H9 (cell line): ENCODE measurements at regions not wholly inside any gene's neighbourhood (a gene's known extent, or its start where the extent isn't known, plus 50 kb on each side); places are given as distances from the start of the nearest gene placed in this dataset.

Experiments
- DNase-seq: peaks from one replicate; pipeline ENCODE4 v3.0.0-alpha.2; 2017
- H2AFZ ChIP-seq: one replicate; pipeline ENCODE4 v1.6.1; 2013; ENCODE audit warnings: mild to moderate bottlenecking, low read length, control low read depth, moderate library complexity
- H2AK5ac ChIP-seq: 2 replicates; pipeline ENCODE4 v1.6.1; 2013; ENCODE audit warnings: low read length, control low read depth, mixed read lengths; ENCODE audit not compliant: insufficient read length
- H2BK120ac ChIP-seq: one replicate; pipeline ENCODE4 v1.6.1; 2013; ENCODE audit warnings: low read depth, mild to moderate bottlenecking, low read length, control low read depth, inconsistent platforms; ENCODE audit not compliant: poor library complexity, severe bottlenecking
- H2BK12ac ChIP-seq: 2 replicates; pipeline ENCODE4 v1.6.1; 2013; ENCODE audit warnings: low read length, control low read depth, mixed read lengths, low read depth; ENCODE audit not compliant: insufficient read length
- H2BK15ac ChIP-seq: 2 replicates; pipeline ENCODE4 v1.6.1; 2013; ENCODE audit warnings: low read depth, low read length, control low read depth
- H2BK20ac ChIP-seq: one replicate; pipeline ENCODE4 v1.6.1; 2013; ENCODE audit warnings: low read depth, mild to moderate bottlenecking, low read length, control low read depth, inconsistent platforms; ENCODE audit not compliant: poor library complexity, severe bottlenecking
- H2BK5ac ChIP-seq: 2 replicates; pipeline ENCODE4 v1.6.1; 2013; ENCODE audit warnings: low read length, control low read depth, mixed read lengths; ENCODE audit not compliant: insufficient read length
- H3K14ac ChIP-seq: 2 replicates; pipeline ENCODE4 v1.6.1; 2013; ENCODE audit warnings: low read length, control low read depth; ENCODE audit not compliant: insufficient read depth
- H3K18ac ChIP-seq: 2 replicates; pipeline ENCODE4 v1.6.1; 2013; ENCODE audit warnings: low read depth, mild to moderate bottlenecking, mixed read lengths, low read length, control low read depth; ENCODE audit not compliant: insufficient read length
- H3K23ac ChIP-seq: 2 replicates; pipeline ENCODE4 v1.6.1; 2013; ENCODE audit warnings: low read length, control low read depth, mixed read lengths, low read depth; ENCODE audit not compliant: insufficient read length
- H3K23me2 ChIP-seq: 2 replicates; pipeline ENCODE4 v1.6.1; 2013; ENCODE audit warnings: low read depth, mild to moderate bottlenecking, mixed read lengths, low read length, control low read depth; ENCODE audit not compliant: insufficient read length, poor library complexity, severe bottlenecking
- H3K27ac ChIP-seq: 2 replicates; pipeline ENCODE4 v1.5.1; 2013; ENCODE audit warnings: low read length, control low read depth, mixed read lengths, low read depth; ENCODE audit not compliant: insufficient read length
- H3K27me3 ChIP-seq: 2 replicates; pipeline ENCODE4 v1.6.1; 2013; ENCODE audit warnings: low read length, control low read depth, inconsistent platforms; ENCODE audit not compliant: insufficient read depth
- H3K4ac ChIP-seq: 2 replicates; pipeline ENCODE4 v1.6.1; 2013; ENCODE audit warnings: low read depth, mild to moderate bottlenecking, control low read depth, inconsistent platforms, low read length, moderate library complexity
- H3K4me1 ChIP-seq: 2 replicates; pipeline ENCODE4 v1.6.1; 2013; ENCODE audit warnings: low read length, control low read depth, inconsistent platforms; ENCODE audit not compliant: insufficient read depth
- H3K4me2 ChIP-seq: 2 replicates; pipeline ENCODE4 v1.6.1; 2013; ENCODE audit warnings: low read length, control low read depth, mixed read lengths; ENCODE audit not compliant: insufficient read length, insufficient read depth
- H3K56ac ChIP-seq: 2 replicates; pipeline ENCODE4 v1.6.1; 2013; ENCODE audit warnings: low read depth, mild to moderate bottlenecking, mixed read lengths, low read length, control low read depth; ENCODE audit not compliant: insufficient read length
- H3K79me1 ChIP-seq: 2 replicates; pipeline ENCODE4 v1.6.1; 2013; ENCODE audit warnings: low read depth, mild to moderate bottlenecking, moderate library complexity, low read length, control low read depth, inconsistent platforms; ENCODE audit not compliant: insufficient read depth, poor library complexity, severe bottlenecking
- H3K79me2 ChIP-seq: 2 replicates; pipeline ENCODE4 v1.6.1; 2013; ENCODE audit warnings: low read length, control low read depth, inconsistent platforms; ENCODE audit not compliant: insufficient read depth
- H3K9ac ChIP-seq: 2 replicates; pipeline ENCODE4 v1.6.1; 2013; ENCODE audit warnings: low read length, control low read depth, mixed read lengths; ENCODE audit not compliant: insufficient read length; ENCODE audit errors: extremely low read depth
- H3K9me3 ChIP-seq: one replicate; pipeline ENCODE4 v1.6.1; 2013; ENCODE audit warnings: low read depth, low read length, inconsistent platforms; ENCODE audit not compliant: control insufficient read depth
- H3T11ph ChIP-seq: one replicate; pipeline ENCODE4 v1.6.1; 2013; ENCODE audit warnings: mild to moderate bottlenecking, low read length, control low read depth, inconsistent platforms
- H4K20me1 ChIP-seq: one replicate; pipeline ENCODE4 v1.6.1; 2013; ENCODE audit not compliant: control insufficient read depth, insufficient read length, insufficient read depth
- H4K5ac ChIP-seq: 2 replicates; pipeline ENCODE4 v1.6.1; 2013; ENCODE audit warnings: low read depth, mild to moderate bottlenecking, mixed read lengths, low read length, control low read depth; ENCODE audit not compliant: insufficient read length
- H4K8ac ChIP-seq: replicated peaks from 2 replicates; pipeline ENCODE4 v1.6.1; 2013; ENCODE audit warnings: low read length, control low read depth, mixed read lengths, low read depth; ENCODE audit not compliant: insufficient read length
- H4K91ac ChIP-seq: 2 replicates; pipeline ENCODE4 v1.6.1; 2013; ENCODE audit warnings: low read depth, mild to moderate bottlenecking, moderate library complexity, mixed read lengths, low read length, control low read depth; ENCODE audit not compliant: insufficient read length
- H3K27ac Mint-ChIP-seq, 3 experiments: 2 replicates in 2 of 3; 3 replicates in 1 of 3; pipeline ENCODE4 v1.8.0; 2020 to 2021; ENCODE audit warnings: mixed read lengths in 3 of 3, mild to moderate bottlenecking in 1 of 3, moderate library complexity in 1 of 3
- H3K27me3 Mint-ChIP-seq: 2 replicates; pipeline ENCODE4 v1.8.0; 2021; ENCODE audit warnings: low read depth, mild to moderate bottlenecking, moderate library complexity, mixed read lengths
- H3K36me3 Mint-ChIP-seq, 3 experiments: 2 replicates in 2 of 3; 3 replicates in 1 of 3; pipeline ENCODE4 v1.8.0; 2020 to 2021; ENCODE audit warnings: low read depth in 3 of 3, mixed read lengths in 3 of 3; ENCODE audit not compliant: insufficient read depth in 1 of 3
- H3K4me1 Mint-ChIP-seq, 2 experiments: 2 replicates each; pipeline ENCODE4 v1.8.0; 2020; ENCODE audit warnings: mixed read lengths in 2 of 2
- H3K4me3 Mint-ChIP-seq, 2 experiments: 2 replicates in 1 of 2; 3 replicates in 1 of 2; pipeline ENCODE4 v1.8.0; 2020 to 2021; ENCODE audit warnings: mild to moderate bottlenecking in 2 of 2, mixed read lengths in 2 of 2, moderate library complexity in 1 of 2
- H3K9me3 Mint-ChIP-seq, 2 experiments: 2 replicates in 1 of 2; 3 replicates in 1 of 2; pipeline ENCODE4 v1.8.0; 2020; ENCODE audit warnings: mild to moderate bottlenecking in 2 of 2, mixed read lengths in 2 of 2, moderate library complexity in 1 of 2
- WGBS: extraction: QIAGEN DNeasy Blood & Tissue Kit; methylation state at CpG from one replicate; pipeline ENCODE4 v1.1.7; 2013; ENCODE audit warnings: missing lambda C conversion rate, low lambda C conversion rate, mixed read lengths; ENCODE audit not compliant: insufficient read length; ENCODE audit errors: extremely low coverage; 5-methylcytosine and 5-hydroxymethylcytosine counted together
- TF ChIP-seq, protein P1 (sequence below): fragments of 200-600 bp; sonication (generic); conservative IDR thresholded peaks from 3 replicates; pipeline ENCODE4 v1.8.0; 2021; ENCODE audit warnings: antibody characterized with exemption, mild to moderate bottlenecking

DNA sequence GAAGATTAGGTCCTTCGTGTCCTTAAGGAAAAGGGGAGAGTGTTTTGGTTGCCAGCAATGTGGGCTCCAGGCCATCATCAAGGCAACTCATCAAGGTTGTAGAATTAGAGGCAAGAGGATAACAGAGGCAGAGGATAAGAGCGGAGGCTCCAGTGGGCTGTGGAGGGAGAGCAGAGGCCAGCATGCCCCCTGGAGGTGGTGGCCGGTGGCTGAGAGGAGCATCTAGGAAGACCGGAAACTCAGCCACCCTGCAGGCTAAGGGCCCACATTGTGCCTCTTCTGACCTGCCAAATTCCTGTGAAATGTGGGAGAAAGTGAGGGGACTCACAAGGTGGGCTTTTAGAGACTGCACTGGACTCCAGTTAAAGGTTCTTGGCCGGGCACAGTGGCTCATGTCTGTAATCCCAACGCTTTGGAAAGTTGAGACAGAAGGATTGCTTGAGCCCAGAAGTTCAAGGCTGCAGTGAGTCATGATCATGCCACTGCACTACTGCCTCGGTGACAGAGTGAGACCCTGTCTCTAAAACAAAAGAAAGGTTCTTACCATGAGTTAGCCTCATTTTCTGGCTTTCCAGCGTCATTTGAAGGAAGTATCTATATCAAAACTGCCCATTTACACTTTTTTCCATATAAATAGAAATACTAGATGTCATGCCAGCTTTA lies 62.7 kb upstream of the ADORA2B start:
- Histone ChIP-seq H2BK120ac (no peak overlapping the region), H2BK5ac (no peak overlapping the region), H3K18ac (no peak overlapping the region), H4K91ac (no peak overlapping the region), H3K79me2 (no peaks in the 10 kb centered on the region), H3K23me2 (no peaks in the 10 kb centered on the region), H3T11ph (no peak overlapping the region), H2BK20ac (no peak overlapping the region), H3K27ac (no peak overlapping the region), H3K14ac (no peak overlapping the region), H3K23ac (no peak overlapping the region), H3K9me3 (no peaks in the 10 kb centered on the region), H3K4me2 (no peak overlapping the region), H3K4ac (no peak overlapping the region), H4K20me1 (no peaks in the 10 kb centered on the region), H3K27me3 (no peaks in the 10 kb centered on the region), H3K4me1 (no peaks in the 10 kb centered on the region), H4K8ac (no peak overlapping the region), H2BK15ac (no peak overlapping the region), H3K79me1 (no peaks in the 10 kb centered on the region), H2AFZ (no peak overlapping the region), H4K5ac (no peak overlapping the region), H3K56ac (no peak overlapping the region), H2AK5ac (no peak overlapping the region), H3K9ac (no peak overlapping the region), H2BK12ac (no peak overlapping the region)
- DNase-seq, result peak; percentile 85
- Mint-ChIP-seq H3K4me3 (no peak overlapping the region), H3K27ac (no peak overlapping the region), H3K4me1 (0 out of 4 replicates have a peak, but pooled peaks cover 0 to 5% of the 10 kb centered on the region in 2 experiments), H3K9me3 (no peaks in the 10 kb centered on the region), H3K27me3 (no peaks in the 10 kb centered on the region), H3K36me3 (no peaks in the 10 kb centered on the region)
- WGBS, result no CpG with 5 or more reads among the region's 8 CpGs
- TF ChIP-seq, protein P1, sequence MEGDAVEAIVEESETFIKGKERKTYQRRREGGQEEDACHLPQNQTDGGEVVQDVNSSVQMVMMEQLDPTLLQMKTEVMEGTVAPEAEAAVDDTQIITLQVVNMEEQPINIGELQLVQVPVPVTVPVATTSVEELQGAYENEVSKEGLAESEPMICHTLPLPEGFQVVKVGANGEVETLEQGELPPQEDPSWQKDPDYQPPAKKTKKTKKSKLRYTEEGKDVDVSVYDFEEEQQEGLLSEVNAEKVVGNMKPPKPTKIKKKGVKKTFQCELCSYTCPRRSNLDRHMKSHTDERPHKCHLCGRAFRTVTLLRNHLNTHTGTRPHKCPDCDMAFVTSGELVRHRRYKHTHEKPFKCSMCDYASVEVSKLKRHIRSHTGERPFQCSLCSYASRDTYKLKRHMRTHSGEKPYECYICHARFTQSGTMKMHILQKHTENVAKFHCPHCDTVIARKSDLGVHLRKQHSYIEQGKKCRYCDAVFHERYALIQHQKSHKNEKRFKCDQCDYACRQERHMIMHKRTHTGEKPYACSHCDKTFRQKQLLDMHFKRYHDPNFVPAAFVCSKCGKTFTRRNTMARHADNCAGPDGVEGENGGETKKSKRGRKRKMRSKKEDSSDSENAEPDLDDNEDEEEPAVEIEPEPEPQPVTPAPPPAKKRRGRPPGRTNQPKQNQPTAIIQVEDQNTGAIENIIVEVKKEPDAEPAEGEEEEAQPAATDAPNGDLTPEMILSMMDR, result peak; percentile 68
